ENCODE measurements at regions not wholly inside any gene's neighbourhood (a gene's known extent, or its start where the extent isn't known, plus 50 kb on each side); places are given as distances from the start of the nearest gene placed in this dataset.
"Not testable (repeated sequence)": the region's sequence is repeated elsewhere in the genome, so short reads cannot be mapped to it uniquely, and the experiment has no call there.

DNA sequence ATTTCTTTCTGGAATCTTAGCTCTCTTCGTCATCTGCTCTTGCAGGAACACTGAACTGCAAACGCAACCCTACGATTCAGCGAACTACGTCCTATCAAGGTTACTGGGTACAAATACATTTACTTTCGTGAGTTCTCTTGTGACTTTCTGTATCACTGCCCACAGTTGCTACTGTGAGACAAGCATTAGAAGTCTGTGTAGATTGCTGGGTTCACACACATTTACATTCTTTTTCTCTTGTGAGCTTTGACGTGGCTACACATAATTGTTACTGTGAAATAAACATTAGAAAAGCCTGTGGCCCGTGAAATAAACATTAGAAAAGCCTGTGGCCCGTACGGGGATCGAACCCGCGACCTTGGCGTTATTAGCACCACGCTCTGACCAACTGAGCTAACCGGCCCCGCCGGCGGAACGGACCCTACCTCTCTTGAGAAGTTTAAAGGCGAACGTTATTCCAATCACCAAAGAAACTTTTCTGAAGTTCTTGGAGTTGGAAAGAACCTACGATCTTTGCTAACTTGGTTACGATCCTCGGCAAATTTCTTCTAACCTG, 61.2 kb upstream of the ZNF322 start:
- DNase-seq (ENCODE audit: low read depth) = not testable (repeated sequence)

DNA sequence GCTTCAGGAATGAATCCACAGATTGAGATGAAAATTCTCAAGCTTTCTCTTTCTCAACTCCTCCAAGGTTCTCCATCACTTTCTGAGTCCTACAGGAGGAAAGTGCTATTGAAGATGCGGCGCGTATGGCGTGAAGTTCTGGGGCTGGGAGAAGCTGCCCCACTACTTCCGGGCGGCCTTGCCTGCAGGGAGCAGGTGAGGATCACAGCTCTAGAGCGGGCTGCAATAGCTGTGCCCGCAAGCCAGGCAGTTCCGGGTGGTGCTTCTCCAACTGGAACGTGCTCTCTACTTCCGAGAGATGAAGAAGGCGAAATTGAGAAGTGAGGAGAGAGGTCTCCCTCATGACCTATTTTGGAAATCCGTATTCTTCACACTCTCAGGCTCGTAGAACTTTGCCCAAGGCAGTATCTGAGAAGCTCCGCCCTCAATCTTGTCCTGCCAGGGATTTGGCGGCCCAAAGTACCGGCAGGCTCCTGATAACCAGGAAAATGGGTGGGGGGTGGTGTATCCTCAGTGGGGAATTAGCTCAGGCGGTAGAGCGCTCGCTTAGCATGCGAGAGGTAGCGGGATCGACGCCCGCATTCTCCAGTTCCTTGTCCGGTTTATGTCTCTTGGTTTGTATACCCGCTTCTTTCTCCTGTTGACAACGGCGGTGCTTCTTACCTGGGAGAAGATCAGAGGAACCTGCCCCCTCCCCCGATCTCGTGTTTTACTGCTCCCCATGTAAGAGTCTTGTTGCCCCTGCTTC, 70.6 kb upstream of the ZNF322 start:
- DNase-seq (ENCODE audit: low read depth) = not testable (repeated sequence)

DNA sequence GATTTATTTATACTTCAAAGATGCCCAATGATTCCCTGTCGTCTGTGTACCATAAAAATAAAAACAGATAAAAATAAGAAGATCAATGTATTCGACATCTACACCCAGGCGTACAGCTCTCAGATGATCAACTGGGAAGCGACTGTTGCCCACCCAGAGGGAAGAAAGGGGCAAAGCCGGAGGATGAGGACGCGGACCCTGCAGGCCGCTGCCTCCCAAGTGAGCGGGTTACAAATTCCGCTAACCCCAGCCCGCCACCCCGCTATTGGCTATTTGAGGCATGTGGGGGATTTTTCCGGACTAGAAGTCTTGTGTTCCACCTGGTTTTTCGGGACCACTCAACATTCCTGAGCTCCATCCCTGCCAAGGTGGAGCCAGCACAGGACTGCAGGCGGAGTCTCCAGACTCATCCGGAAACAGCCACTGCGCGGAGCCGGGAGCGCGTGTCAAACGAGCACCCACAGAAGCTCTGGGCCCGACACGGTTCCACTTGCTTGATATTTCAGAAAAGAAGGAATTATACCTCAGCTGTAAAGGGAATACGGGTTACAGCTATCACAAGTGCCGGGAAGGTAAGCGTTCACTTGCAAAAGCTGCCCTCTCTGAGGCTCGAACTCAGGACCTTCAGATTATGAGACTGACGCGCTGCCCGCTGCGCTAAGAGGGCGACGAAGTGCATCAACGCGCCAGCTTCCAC, 75.4 kb upstream of the ZNF322 start:
- not testable (repeated sequence) for DNase-seq (ENCODE audit: low read depth)

DNA sequence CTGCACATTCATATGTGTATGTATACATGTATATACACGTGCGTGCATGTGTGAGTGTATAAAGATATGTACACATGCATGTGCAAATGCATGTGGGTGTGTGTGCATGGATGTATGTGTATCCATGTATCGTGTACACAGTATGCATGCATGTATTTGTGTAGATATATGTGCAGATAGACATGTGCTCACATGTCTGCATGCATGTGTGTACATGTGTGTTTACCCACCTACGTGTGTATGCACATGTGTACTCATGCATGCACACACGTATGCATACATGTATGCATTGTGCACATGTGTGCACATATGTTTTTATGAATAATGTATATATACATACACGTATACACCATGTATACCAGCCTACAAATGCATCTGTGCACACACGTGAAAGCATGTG, 80.3 kb upstream of the ZNF322 start:
- DNase-seq (ENCODE audit: low read depth) = no peak

DNA sequence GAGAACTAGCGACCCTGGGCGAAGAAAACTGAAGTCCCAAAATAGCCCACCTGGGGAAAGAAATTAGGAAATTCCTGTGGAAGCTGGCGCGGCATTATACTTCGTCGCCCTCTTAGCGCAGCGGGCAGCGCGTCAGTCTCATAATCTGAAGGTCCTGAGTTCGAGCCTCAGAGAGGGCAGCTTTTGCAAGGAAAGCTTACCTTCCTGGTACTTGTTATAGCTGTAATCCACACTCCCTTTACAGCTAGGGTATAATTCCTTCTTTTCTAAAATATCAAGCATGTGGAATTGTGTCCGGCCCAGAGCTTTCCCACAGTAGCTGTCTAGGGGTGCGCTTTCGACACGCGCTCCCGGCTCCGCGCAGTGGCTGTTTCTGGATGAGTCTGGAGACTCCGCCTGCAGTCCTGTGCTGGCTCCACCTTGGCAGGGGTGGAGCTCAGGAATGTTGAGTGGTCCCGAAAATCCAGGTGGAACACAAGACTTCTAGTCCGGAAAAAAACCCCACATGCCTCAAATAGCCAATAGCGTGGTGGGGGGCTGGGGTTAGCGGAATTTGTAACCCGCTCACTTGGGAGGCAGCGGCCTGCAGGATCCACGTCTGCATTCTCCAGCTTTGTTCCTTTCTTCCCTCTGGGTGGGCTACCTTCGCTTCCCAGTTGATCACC, 83.7 kb upstream of the ZNF322 start:
- DNase-seq (ENCODE audit: low read depth) = no peak

DNA sequence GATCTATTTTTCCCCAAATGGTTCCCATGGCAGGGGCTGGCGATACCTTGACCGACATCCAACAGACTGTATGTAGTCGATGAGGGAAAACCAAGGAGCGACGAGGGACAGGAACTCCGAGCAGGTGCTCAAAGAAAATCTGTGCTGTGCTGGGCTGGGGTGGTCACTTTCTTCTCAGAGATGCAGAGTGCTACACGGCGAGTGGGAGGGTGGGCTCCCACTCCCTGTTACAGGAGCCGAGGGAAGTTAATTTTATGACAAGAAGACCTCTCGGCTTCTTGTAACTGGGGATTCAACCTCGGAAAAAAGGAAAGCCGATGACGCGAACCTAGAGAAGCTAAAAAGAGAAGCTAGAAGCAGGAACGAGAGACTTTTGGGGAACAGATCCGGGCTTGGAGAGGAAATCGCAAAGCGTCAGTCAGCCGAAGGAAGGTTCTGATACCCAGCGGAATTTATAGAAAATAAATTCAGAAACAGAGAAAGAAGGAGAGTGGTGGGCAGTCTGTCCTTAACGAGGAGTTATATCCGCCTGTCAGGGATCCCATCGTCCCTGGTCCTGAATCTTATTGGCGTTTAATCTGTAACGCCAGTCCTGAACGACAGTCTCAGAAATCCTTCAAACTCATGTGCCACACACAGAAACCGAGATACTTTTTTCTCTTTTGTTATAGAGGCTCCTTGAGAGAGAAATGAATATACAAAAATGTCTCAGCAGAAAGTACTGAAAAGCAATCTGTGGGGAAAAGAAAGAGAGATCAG, 84.6 kb upstream of the ZNF322 start:
- no peak for DNase-seq (ENCODE audit: low read depth)

DNA sequence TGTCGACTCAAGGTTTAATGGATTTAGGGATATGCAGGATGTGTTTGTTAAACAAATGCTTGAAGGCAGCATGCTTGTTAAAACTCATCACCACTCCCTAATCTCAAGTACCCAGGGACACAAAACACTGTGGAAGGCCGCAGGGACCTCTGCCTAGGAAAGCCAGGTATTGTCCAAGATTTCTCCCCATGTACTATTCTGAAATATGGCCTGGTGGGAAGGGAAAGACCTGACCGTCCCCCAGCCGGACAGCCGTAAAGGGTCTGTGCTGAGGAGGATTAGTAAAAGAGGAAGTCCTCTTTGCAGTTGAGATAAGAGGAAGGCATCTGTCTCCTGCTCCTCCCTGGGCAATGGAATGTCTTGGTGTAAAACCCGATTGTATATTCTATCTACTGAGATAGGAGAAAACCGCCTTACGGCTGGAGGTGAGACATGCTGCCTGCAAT, 85.3 kb upstream of the ZNF322 start:
- DNase-seq (ENCODE audit: low read depth) = not testable (repeated sequence)

DNA sequence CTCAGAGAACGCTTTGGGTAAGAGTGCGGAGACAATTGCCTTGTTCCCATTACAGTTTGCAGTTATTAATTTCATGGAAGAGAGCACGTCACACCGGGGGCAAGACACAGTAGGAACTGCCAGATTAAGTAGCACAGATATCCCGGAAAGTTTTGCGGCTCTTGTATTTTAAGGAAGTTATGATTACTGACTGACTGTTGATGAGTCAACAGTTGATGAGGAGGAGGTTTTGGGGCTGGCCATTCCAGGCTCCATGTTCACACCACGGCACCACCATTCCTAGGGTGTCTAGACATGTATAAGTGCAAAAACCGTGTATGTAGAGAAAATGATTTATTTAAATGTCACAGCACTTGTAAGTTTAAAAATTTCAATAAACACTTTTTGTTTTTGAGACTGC, 86.4 kb upstream of the ZNF322 start:
- DNase-seq (ENCODE audit: low read depth) = not testable (repeated sequence)

DNA sequence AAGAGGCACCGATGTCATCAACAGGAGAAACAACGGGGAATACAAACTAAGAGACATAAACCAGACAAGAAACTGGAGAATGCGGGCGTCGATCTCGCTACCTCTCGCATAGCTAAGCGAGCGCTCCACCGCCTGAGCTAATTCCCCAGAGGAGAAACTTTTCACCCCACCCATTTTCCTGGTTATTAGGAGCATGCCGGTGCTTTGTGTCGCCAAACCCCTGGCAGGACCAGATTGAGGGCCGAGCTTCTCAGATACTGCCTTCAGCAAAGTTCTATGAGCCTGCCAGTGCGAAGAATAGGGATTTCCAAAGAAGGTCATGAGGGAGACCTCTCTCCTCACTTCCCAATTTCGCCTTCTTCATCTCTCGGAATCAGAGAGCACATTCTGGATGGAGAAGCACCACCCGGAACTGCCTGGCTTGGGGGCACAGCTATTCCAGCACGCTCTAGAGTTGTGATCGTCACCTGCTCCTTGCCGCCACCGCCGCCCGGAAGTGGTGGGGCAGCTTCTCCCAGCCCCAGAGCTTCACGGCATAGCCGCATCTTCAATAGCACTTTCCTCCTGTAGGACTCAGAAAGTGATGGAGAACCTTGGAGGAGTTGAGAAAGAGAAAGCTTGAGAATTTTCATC, 89.7 kb upstream of the ZNF322 start:
- DNase-seq (ENCODE audit: low read depth) = not testable (repeated sequence)

DNA sequence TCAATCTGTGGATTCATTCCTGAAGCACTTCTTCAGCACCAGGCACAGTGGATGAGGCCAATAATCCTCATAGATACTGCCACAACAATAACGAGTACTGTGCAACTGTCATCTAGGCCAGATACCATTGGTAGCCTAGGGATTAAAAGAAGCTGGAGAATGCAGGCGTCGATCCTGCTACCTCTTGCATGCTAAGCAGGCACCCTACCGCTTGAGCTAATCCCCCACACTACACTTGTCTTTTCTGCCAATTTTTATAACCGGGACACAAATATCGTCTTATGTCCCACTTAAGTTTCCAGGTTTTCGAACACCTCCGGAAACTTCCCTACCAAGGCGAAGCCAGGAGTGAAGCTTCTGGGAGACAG, 90.2 kb upstream of the ZNF322 start:
- not testable (repeated sequence) for DNase-seq (ENCODE audit: low read depth)

DNA sequence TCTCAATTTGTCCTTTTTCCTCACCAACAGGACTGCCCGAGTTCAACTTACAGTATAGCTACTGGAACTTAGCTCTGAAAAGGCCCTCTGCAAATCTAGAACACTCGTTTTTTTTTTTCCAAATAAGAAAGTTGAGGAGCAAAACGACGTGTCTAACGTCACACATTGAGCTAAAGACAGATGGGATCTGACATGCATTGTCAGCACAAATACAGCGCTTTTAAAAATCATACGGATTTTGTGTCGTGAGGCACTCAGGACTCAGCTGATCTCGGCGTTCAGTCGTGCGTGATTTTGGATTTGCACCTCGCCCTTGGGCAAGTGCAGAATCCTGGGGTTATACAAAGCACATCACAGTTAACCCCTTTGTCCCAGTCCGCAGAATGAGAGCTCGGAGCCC, 94.7 kb upstream of the ZNF322 start:
- no peak for DNase-seq (ENCODE audit: low read depth)

DNA sequence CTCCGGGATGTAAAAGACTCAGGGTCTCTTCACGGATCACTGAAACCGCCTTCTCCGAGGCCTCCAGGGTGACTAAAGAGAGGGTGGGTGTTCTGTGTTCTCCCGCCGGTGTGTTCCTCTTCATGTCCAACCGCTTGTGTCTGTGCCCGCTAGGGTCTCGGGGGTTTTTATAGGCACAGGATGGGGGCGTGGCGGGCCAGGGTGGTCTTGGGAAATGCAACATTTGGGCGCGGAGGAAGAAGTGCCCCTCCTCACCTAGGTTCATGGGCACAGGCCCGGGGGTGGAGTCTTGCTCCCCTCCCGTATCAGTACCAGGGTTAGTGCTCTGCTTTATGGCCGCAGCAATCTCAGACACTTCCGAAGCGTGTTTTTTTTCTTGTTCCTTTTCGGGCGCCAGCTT, 95.3 kb upstream of the ZNF322 start:
- DNase-seq (ENCODE audit: low read depth) = not testable (repeated sequence)

DNA sequence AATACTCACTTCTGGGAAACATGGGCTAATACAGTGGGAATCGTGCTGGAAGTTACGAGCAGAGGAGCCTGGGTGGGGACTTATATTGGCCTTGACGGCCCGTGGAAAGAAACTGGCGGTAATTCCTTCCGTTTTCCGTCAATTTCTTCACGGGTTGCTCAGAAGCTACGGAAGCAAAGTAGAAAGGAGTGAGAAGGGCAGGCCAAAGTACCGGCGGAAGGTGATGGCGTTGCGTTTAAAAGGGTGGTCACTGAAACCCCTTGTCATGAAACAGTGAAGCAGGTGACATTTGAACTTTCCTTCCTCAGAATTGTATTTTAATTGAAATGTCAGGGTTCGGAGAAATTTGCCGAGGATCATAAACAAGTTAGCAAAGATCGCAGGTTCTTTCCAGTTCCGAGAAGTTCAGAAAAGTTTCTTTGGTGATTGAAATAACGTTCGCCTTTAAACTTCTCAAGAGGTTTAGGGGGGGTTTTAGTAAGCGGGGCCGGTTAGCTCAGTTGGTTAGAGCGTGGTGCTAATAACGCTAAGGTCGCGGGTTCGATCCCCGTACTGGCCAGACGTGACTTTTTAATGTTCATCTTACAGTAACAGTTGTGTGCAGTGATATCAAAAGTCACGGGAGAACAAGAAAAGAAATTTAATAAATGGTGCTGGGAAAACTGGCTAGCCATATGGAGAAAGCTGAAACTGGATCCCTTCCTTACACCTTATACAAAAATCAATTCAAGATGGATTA, 96.7 kb upstream of the ZNF322 start:
- not testable (repeated sequence) for DNase-seq (ENCODE audit: low read depth)

DNA sequence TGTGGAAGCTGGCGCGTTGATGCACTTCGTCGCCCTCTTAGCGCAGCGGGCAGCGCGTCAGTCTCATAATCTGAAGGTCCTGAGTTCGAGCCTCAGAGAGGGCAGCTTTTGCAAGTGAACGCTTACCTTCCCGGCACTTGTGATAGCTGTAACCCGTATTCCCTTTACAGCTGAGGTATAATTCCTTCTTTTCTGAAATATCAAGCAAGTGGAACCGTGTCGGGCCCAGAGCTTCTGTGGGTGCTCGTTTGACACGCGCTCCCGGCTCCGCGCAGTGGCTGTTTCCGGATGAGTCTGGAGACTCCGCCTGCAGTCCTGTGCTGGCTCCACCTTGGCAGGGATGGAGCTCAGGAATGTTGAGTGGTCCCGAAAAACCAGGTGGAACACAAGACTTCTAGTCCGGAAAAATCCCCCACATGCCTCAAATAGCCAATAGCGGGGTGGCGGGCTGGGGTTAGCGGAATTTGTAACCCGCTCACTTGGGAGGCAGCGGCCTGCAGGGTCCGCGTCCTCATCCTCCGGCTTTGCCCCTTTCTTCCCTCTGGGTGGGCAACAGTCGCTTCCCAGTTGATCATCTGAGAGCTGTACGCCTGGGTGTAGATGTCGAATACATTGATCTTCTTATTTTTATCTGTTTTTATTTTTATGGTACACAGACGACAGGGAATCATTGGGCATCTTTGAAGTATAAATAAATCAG, 106.8 kb upstream of the ZNF322 start:
- not testable (repeated sequence) for DNase-seq (ENCODE audit: low read depth)

DNA sequence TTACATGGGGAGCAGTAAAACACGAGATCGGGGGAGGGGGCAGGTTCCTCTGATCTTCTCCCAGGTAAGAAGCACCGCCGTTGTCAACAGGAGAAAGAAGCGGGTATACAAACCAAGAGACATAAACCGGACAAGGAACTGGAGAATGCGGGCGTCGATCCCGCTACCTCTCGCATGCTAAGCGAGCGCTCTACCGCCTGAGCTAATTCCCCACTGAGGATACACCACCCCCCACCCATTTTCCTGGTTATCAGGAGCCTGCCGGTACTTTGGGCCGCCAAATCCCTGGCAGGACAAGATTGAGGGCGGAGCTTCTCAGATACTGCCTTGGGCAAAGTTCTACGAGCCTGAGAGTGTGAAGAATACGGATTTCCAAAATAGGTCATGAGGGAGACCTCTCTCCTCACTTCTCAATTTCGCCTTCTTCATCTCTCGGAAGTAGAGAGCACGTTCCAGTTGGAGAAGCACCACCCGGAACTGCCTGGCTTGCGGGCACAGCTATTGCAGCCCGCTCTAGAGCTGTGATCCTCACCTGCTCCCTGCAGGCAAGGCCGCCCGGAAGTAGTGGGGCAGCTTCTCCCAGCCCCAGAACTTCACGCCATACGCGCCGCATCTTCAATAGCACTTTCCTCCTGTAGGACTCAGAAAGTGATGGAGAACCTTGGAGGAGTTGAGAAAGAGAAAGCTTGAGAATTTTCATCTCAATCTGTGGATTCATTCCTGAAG, 111.6 kb upstream of the ZNF322 start:
- not testable (repeated sequence) for DNase-seq (ENCODE audit: low read depth)

DNA sequence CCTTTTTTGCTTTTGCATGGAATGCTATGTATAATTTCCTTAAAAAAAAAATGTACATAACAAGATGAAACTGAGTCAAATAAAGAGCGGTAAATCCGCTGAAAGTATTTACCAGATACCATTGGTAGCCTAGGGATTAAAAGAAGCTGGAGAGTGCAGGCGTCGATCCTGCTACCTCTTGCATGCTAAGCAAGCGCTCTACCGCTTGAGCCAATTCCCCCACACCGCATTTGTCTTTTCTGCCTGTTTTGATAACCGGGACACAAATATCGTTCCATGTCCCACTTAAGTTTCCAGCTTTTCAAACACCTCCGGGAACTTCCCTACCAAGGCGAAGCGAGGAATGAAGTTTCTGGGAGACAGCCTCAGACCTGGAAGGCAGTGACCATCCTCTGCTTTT, 113.9 kb upstream of the ZNF322 start:
- not testable (repeated sequence) for DNase-seq (ENCODE audit: low read depth)

DNA sequence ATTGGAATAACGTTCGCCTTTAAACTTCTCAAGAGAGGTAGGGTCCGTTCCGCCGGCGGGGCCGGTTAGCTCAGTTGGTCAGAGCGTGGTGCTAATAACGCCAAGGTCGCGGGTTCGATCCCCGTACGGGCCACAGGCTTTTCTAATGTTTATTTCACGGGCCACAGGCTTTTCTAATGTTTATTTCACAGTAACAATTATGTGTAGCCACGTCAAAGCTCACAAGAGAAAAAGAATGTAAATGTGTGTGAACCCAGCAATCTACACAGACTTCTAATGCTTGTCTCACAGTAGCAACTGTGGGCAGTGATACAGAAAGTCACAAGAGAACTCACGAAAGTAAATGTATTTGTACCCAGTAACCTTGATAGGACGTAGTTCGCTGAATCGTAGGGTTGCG, 121.0 kb upstream of the ZNF322 start:
- not testable (repeated sequence) for DNase-seq (ENCODE audit: low read depth)

DNA sequence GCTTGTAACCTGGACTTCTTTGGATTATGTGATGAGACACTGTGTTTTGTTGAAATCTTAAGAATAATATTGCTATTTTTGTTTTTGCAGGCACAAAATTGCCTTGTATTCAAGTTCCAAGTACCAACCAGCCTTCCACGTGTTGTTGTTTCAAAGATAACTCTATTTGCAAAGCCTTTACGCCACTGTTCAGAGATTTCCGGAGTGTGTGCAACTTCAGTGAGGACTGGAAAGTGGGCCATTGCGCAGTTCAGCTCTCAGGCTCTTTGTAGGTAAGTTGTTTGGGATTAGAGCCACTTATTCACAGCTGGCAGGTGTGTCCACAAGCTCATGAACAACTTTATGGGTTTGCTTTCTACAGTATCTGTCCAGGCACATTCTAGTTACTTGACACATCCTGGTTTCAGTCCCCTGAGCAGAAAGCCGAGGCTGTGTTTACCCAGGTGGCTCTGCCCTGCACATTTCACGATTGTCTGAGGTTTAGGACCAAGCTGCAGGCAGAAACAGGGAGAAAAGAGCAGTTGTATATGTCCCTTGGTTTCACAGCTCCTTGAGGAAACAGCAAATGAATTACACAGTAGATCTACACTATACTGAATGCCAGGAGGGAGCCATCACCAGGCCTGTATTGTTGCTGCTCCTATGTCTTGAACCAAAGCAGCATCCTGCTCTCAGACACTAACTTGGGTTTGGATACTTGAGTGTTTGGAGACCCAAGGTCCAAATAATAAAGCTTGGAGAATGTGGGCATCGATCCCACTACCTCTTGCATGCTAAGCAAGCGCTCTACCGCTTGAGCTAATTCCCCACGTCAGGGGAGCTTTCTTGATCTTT, 136.1 kb upstream of the ZNF322 start:
- not testable (repeated sequence) for DNase-seq (ENCODE audit: low read depth)

All from T-helper 22 cell (primary cell).